ENCODE measurements at regions not wholly inside any gene's neighbourhood (a gene's known extent, or its start where the extent isn't known, plus 50 kb on each side); places are given as distances from the start of the nearest gene placed in this dataset.
A peak's percentile ranks its signal among the peaks of the same experiment; 100 is the strongest.

GRCh38 chr14:65877624-65878023 is 465.1 kb downstream of the FUT8 start:
- DNase-seq (ENCODE audit: low spot score): no peak

GRCh38 chr14:65878586-65878985 is 466.1 kb downstream of the FUT8 start:
- DNase-seq (ENCODE audit: low spot score): no peak

- peak; percentile 35 for DNase-seq (ENCODE audit: low spot score)
These were observed 466.9 kb downstream of the FUT8 start for GRCh38 chr14:65879248-65880009.

GRCh38 chr14:65880507-65880906 is 468.0 kb downstream of the FUT8 start:
- no peak for DNase-seq (ENCODE audit: low spot score)

- DNase-seq (ENCODE audit: low spot score): no peak
These were observed 469.1 kb downstream of the FUT8 start for GRCh38 chr14:65881642-65882041.

GRCh38 chr14:65888677-65889076 is 476.1 kb downstream of the FUT8 start:
- DNase-seq (ENCODE audit: low spot score): no peak

DNA sequence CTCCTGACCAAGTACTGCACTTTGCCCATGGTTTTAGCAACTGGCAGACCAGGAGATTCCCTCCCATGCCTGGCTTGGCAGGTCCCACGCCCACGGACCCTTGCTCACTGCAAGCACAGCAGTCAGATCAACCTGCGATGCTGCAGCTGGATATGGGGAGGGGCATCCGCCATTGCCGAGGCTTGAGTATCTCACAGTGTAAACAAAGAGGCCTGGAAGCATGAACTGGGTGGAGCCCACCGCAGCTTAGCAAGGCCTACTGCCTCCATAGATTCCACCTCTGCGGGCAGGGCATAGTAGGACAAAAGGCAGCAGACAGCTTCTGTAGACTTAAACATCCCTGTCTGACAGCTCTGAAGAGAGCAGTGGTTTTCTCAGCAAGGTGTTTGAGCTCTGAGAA is 479.8 kb downstream of the FUT8 start:
- no peak for DNase-seq (ENCODE audit: low spot score)

- no peak for DNase-seq (ENCODE audit: low spot score)
These were observed 487.6 kb downstream of the FUT8 start for GRCh38 chr14:65900164-65900563.

DNA sequence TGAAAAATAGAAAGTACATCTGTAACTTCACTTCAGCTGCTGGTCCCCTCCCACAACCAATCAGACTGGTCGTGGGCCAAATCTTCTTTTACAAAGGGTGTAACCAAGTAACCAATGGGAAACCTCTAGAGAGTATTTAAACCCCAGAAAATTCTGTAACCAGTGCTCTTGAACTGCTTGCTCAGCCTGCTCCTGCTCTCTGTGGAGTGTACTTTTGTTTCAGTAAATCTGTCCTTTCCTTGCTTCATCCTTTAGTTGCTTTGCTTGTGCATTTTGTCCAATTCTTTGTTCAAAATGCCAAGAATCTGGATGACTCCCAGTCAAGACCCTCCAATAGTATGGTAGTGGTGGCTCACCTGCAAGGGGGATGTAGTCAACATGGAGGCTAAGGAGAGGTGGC is 489.1 kb downstream of the FUT8 start:
- DNase-seq (ENCODE audit: low spot score): no peak

- no peak for DNase-seq (ENCODE audit: low spot score)
These were observed 492.5 kb downstream of the FUT8 start for GRCh38 chr14:65904988-65905387.

DNA sequence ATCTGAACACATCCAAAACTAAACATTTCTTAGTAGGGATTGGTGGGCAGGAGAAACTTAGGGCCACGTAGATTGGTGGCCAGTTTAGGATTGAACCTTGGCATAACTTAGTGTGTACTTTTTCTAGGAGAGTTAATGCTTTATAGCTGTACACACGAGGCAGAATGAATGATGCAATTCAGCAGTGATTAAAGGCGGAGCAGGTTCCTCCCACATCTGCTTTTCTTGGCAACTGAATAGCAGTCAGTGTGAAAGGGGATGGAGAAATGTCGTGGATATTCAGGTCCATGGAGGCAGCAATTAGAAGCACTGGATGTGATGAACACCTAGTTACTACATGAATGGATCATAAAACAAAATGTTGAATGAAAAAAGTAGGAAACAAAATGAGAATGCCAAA is 493.8 kb downstream of the FUT8 start:
- DNase-seq (ENCODE audit: low spot score): no peak

DNA sequence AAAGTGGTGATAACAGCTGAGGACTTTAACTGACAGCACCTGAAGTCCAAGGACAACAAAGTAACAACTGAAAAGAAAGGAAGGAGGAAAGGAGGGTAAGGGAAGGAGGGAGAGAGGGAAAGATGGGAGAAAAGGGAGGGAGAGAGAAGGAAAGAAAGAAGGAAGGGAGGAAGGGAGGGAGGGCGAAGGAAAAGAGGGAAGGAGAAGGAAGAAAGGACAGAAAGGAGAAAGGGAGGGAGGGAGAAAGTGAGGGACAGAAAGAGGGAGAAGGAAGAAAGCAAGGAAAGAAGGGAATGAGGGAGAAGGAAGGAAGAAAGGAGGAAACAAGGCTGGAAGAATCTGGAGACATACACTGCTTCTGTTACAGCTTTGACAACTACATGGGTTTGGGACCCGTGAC is 494.4 kb downstream of the FUT8 start:
- DNase-seq (ENCODE audit: low spot score): no peak

DNA sequence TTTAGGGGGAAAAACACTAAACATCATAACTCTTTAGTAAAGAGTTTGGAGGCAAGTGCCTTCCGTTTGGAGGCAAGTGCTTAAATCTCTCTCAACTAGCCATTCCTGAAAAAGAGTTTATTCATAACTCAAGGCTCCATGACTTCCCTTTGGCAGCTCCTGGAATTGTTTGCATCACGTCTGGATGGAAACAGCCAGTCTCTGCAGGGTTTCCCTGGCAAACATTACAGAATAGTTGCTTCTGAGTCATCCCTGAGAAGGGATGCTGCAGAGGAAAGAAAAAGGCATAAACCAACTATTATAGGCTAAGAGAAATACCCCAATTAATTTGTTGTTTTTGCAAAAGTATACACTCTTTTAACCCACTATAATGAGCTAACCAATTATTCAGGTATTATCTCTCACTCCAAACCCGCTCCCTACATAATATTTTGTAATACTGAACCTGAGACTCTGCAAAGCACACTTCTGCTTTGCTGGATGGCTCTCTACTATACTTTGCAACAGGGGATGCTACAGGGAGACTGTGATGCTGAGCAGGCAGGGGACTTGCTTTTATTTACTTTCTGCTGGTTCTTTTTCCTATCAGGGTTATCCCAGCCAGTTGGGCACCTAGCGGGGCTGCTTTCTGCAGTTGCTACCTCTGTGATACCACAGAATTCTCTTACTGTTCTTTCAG is 497.7 kb downstream of the FUT8 start:
- DNase-seq (ENCODE audit: low spot score): peak; percentile 49

- DNase-seq (ENCODE audit: low spot score): no peak
These were observed 502.6 kb downstream of the FUT8 start for GRCh38 chr14:65915125-65915524.

- no peak for DNase-seq (ENCODE audit: low spot score)
These were observed 503.5 kb downstream of the FUT8 start for GRCh38 chr14:65916055-65916454.

- no peak for DNase-seq (ENCODE audit: low spot score)
These were observed 508.5 kb downstream of the FUT8 start for GRCh38 chr14:65920996-65921395.

- DNase-seq (ENCODE audit: low spot score): no peak
These were observed 509.6 kb downstream of the FUT8 start for GRCh38 chr14:65922142-65922541.

GRCh38 chr14:65926504-65926903 is 514.0 kb downstream of the FUT8 start:
- no peak for DNase-seq (ENCODE audit: low spot score)

DNA sequence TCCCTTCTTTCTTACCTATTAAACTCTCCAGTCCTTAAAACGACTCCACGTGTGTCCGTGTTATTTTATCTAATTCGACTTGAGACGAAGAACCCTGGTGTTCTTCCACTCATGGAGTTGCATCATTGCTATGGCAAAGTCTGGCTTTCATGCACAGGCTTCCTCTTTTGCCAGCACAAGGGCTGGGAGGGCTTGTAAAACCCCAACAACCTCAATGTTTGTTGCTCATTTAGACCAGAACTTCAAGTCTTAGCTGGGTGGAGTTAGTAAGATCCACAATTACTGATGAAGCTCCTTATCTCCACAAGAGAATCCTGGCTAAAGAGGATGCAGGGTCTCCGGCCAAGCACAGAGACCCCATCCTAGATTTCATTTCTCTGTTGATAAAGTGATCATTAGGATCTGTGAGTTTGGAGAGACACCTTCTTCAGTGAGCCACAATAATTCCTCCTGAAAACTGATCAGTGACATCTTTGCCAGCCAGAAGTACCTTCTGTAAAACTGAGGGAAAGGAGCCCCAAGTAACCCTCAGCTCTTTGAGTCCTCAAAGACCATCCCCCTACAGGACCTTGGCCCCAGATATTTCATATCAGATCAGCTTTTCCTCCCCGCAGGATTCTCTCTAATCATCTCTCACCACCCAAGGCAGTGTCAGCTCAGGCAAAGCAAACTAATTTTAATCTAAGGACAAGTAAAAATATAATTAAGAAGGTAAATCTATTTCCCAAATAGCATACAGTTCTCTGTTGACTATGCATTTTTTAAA is 514.6 kb downstream of the FUT8 start:
- no peak for DNase-seq (ENCODE audit: low spot score)

- DNase-seq (ENCODE audit: low spot score): no peak
These were observed 515.4 kb downstream of the FUT8 start for GRCh38 chr14:65927931-65928356.

GRCh38 chr14:65928995-65929394 is 516.5 kb downstream of the FUT8 start:
- DNase-seq (ENCODE audit: low spot score): no peak

GRCh38 chr14:65933400-65934069 is 521.0 kb downstream of the FUT8 start:
- DNase-seq (ENCODE audit: low spot score): no peak
